ENCODE measurements at regions not wholly inside any gene's neighbourhood (a gene's known extent, or its start where the extent isn't known, plus 50 kb on each side); places are given as distances from the start of the nearest gene placed in this dataset.

DNA sequence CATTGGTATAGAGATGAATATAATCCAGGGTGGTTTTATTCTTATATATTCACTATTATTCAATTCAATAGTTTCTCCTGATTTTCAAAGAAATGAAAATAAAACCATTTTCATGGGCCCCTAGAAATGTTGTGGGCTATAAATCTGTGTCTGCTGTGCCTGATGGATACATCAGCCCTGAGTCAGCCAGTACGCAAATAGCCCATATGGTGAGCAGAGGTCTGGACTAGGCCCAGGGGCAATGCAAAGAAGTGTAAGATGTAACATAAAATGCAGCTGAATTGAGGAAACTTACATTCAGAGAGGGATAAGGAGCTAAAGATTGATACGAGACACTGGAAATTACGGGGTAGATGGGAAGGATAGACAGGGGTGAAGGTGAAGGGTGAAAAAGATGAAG, 122.5 kb downstream of the MAIP1 start:
- TF ChIP-seq, protein P1, sequence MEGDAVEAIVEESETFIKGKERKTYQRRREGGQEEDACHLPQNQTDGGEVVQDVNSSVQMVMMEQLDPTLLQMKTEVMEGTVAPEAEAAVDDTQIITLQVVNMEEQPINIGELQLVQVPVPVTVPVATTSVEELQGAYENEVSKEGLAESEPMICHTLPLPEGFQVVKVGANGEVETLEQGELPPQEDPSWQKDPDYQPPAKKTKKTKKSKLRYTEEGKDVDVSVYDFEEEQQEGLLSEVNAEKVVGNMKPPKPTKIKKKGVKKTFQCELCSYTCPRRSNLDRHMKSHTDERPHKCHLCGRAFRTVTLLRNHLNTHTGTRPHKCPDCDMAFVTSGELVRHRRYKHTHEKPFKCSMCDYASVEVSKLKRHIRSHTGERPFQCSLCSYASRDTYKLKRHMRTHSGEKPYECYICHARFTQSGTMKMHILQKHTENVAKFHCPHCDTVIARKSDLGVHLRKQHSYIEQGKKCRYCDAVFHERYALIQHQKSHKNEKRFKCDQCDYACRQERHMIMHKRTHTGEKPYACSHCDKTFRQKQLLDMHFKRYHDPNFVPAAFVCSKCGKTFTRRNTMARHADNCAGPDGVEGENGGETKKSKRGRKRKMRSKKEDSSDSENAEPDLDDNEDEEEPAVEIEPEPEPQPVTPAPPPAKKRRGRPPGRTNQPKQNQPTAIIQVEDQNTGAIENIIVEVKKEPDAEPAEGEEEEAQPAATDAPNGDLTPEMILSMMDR (IDR thresholded peaks at IDR 0.05), result no peak
- no peak for TF ChIP-seq ZFX (IDR thresholded peaks at IDR 0.05; ENCODE audit: borderline replicate concordance)
